Fibroblast of mammary gland (primary cell): ENCODE measurements at regions not wholly inside any gene's neighbourhood (a gene's known extent, or its start where the extent isn't known, plus 50 kb on each side); places are given as distances from the start of the nearest gene placed in this dataset.

ENCODE experiments used
- DNase-seq: peaks from one replicate; pipeline ENCODE4 v3.0.0-alpha.2; 2010; ENCODE audit warnings: low read depth
- H3K4me3 ChIP-seq: 2 replicates; pipeline ENCODE4 v1.5.1; 2011; ENCODE audit warnings: low read depth, mild to moderate bottlenecking, low read length, moderate library complexity; ENCODE audit not compliant: control insufficient read depth
- TF ChIP-seq, protein P1 (sequence below): conservative IDR thresholded peaks from 2 replicates; pipeline ENCODE4 v1.5.1; 2011; ENCODE audit warnings: low read depth, low read length, inconsistent platforms; ENCODE audit not compliant: control insufficient read depth, insufficient read depth

DNA sequence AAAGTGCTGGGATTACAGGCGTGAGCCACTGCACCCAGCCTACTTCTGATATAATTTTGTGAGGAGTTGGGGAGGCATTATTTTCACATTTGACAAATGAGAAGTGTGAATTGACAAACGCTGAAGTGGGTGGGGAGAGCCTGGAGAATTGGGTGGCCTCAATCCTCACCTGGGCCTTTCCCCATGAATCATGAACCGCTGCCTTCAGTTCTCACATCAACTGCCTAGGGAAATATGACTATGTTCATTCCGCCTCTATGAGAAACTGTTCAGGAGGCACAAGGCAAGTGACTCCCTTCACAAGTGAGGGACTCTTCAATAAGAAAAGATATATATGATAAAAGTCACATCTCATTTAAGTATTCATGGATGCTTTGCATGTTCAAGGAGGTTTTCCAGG, 96.6 kb upstream of the RND3 start:
- no peak overlapping the region for H3K4me3 ChIP-seq
- no peak for DNase-seq
- TF ChIP-seq, protein P1, sequence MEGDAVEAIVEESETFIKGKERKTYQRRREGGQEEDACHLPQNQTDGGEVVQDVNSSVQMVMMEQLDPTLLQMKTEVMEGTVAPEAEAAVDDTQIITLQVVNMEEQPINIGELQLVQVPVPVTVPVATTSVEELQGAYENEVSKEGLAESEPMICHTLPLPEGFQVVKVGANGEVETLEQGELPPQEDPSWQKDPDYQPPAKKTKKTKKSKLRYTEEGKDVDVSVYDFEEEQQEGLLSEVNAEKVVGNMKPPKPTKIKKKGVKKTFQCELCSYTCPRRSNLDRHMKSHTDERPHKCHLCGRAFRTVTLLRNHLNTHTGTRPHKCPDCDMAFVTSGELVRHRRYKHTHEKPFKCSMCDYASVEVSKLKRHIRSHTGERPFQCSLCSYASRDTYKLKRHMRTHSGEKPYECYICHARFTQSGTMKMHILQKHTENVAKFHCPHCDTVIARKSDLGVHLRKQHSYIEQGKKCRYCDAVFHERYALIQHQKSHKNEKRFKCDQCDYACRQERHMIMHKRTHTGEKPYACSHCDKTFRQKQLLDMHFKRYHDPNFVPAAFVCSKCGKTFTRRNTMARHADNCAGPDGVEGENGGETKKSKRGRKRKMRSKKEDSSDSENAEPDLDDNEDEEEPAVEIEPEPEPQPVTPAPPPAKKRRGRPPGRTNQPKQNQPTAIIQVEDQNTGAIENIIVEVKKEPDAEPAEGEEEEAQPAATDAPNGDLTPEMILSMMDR: no peak

DNA sequence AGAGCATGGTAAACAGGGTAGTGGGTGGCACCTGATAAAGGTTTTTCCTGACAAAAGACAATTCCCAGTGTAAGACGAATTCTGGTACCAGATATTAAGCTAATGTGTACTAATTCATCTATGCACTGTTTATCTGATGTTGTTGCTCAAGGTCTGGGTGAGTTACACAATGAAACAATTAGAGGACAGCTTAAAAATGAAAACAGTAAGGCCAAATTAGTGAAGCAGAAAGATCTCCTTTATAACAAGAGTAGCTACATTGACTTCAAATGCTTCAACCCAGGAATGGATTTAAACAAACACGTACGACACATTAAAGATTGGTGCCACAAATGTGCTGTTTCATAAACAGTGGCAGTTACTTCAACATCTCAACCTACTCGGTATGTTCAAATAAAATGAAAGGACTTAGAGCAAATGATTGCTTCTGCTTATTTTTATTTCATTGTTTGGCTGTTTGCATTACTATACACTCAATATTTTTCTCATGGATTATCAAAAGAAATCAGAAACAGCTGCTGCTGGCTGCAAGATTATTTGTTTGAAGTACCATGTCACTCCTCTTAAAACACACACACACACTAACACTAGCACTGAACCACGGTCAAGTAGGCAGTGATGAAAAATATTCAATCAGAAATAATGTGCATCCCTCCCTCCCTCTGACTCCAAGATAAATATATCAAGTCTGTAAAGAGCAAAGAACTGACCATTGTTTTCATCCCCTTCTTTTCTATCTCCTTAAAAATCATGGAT, 94.4 kb upstream of the RND3 start:
- DNase-seq: no peak

DNA sequence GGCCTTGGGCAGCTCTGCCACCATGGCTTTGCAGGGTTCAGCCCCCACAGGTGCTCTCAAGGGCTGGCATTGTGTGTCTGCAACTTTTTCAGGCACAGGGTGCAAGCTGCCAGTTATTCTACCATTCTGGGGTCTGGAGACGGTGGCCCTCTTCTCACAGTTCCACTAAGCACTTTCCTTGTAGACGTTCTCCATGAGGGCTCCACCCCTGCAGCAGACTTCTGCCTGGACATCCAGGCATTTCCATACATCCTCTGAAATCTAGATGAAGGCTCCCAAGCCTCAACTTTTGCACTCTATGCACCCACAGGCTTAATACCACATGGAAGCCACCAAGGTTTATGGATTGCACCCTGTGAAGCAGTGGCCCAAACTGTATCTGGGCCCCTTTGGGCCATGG, 91.0 kb upstream of the RND3 start:
- H3K4me3 ChIP-seq: no peak overlapping the region
- TF ChIP-seq, protein P1: no peak
- DNase-seq: no peak

More for the DNA sequence above, 94.4 kb upstream of the RND3 start:
- H3K4me3 ChIP-seq: no peak overlapping the region
- TF ChIP-seq, protein P1: no peak

DNA sequence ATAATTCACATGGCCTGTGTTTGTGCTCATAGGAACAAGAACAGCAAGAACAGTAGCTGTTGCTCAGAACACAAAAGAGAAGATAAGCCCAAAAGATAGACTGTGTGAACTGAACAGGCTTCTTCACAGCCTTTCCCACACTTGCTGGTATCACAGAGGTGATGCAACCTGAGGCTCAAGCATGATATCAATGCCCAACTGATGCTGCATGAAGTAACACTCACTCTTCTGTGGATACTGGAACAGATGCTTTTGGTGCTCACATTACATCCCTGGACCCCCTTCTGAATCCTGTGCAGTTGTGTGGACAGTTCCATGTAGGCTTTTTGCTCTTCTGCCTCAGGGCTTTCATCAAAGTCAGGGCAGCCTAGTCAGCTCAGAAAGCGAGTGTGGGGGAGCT, 88.4 kb upstream of the RND3 start:
- DNase-seq: no peak
- H3K4me3 ChIP-seq: no peak overlapping the region
- TF ChIP-seq, protein P1: no peak

DNA sequence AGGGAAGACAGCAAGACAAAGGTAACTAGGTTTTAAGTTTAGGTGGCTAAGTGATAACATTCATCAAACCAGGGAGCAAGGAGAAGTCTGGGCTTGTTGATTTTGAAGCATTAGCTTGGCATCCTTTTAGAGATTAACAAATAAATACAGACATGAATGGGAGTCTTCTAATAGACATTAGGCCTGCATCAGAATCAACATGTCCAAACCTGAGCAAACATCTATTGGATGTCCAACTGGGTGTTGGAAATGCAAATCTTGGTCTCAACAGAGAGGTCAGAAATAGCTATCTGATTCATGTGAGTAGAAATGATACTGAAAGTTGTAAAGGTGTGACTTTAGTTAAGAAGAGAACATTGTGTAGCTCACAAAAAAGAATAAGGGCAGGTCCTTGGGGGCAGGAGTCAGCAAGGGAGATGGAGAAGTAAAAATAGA, 85.5 kb upstream of the RND3 start:
- TF ChIP-seq, protein P1: no peak
- no peak for DNase-seq
- H3K4me3 ChIP-seq: no peak overlapping the region

DNA sequence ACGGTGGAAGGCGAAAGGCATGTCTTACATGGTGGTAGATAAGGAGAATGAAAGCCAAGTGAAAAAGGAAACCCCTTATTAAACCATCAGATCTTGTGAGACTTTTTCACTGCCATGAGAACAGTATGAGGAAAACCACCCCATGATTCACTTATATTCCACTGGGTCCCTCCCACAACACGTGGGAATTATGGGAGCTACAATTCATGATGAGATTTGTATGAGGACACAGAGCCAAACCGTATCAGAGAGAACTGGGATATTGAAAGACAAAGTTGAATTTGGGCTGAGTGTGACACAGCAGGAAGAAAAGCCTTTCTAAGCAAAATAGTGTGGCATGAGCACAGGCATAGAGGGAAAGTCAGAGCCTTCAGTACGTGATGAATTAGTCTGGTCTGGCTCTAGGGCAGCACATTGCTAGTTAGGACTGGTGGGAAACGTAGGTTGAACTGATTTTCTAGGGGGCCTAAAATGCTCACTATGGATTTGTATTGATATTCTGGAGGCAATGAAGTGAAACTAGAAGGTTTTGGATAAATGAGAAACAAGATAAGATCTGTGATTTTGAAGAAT, 84.8 kb upstream of the RND3 start:
- no peak for DNase-seq
- H3K4me3 ChIP-seq: no peak overlapping the region
- TF ChIP-seq, protein P1: no peak
